Fibroblast of skin of right biceps (primary cell): ENCODE measurements at regions not wholly inside any gene's neighbourhood (a gene's known extent, or its start where the extent isn't known, plus 50 kb on each side); places are given as distances from the start of the nearest gene placed in this dataset.

Source experiments
- DNase-seq: peaks from one replicate; pipeline ENCODE4 v3.0.0-alpha.2; 2013

DNA sequence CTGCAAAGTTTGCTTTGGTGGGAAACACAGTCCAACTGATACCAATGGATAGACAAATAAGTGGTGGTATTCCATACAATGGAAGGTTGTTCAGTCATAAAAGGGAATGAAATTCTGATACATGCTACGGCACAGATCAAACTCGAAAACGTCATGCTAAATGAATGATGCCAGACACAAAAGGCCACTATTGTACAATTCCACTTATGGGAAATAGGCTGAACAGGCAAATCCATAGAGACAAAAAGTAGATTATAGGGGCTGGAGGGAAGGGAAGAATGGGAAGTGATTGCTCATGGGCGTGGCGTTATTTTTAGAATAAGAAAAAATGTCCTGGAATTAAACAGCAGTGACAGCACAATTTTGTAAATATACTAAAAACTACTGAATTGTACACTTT lies 66.0 kb upstream of the FOXK1 start:
- no peak for DNase-seq

DNA sequence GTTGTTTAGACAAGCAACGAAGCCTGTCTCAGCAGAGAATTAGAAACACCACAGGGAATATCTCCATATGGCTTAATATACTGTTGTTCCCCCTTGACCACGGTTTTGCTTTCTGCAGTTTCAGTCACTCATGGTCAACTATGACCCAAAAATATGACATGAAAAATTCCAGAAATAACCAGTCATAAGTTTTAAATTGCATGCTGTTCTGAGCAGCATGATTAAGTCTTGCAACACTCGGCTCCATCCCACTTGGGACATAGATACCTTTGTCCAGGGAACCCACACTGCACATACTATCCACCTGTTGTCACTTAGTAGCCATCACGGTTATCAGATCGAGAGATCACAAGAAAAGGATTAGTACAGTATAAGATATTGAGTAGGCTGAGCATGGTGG lies 60.7 kb upstream of the FOXK1 start:
- DNase-seq = peak; percentile 53

DNA sequence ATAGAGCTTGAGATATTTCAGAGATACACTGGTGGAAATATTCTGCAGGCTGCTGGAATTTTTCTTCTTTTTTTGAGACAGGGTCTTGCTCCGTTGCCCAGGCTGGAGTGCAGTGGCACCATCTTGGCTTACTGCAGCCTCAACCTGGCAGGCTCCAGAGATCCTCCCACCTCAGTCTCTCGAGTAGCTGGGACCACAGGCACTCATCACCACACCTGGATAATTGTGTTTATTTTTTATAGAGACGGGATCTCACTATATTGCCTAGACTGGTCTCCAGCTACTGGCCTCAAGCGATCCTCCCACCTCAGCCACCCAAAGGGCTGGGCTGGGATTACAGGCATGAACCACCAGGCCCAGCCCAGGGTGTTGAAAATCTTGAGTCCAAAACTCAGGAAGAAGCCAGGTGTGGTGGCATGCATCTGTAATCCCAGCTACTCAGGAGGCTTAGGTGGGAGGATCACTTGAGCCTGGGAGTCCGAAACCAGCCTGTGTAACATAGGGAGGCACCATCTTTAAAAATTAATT lies 55.7 kb upstream of the FOXK1 start:
- no peak for DNase-seq

DNA sequence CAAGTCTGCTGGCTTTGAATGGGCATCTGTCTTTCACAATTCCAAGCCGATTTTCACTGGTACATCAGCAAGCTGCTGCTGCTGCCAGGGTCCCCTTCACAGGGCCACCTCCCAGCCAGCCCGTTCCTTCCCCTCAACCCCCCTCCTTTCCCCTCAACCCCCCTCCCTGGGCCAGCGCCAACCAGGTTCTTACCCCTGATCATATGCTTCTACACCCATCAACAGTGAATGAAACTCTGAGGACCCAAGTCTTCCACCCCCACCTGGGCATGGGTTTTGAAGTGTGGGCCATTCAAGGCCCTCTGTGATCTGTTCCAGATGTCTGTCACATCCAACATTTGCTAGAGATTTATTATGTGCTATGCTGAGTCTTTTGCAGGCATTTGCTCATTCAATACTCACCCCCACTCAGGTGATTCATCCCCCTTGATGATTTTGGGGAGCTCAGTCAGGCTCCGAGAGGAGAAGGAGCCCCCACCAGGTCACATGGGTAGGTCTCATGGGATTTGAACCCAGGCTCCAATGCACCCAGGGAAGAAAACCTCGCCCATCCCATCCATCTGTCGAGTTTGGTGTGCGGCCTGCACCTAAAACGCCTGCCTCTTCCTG lies 52.7 kb upstream of the FOXK1 start:
- peak; percentile 80 for DNase-seq

DNA sequence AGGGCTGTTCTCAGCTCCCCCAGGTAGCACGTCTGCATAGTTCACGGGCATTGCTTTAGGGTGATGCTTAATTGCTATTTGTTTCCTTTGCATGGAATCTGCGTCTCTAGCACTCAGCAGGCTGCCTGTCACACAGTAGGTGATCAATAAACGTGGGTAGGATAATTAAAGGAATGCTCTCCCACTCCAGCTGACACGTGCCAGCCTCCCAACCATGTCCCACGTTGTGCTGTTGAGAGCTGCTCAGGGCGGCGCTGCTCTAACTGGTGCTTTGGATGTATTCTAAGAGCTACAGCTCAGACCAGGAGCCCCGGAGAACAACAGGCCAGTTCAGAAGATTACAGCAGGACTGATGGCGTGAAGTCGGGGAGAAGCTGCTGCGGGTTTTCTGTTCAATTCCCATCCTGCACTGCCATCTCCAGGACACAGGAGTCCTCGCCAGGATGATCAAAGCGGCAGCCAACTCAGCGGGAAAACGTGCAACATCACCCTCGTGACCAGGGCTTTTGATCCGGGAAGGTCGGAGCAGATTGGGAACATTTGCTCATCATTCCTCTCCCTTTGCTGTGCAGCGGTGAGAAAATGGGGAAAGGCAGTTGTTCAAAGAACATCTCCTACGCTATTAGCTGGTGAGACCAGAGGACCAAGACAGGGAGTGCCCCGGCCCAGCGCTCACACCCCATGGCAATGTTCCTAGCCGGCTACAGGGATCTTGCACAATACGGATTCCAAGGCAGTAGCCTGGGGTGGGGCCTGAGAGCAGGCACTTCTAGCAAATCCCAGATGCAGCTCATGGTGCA lies 50.5 kb upstream of the FOXK1 start:
- peak; percentile 92 for DNase-seq
